DOHH2 (cell line): ENCODE measurements at regions not wholly inside any gene's neighbourhood (a gene's known extent, or its start where the extent isn't known, plus 50 kb on each side); places are given as distances from the start of the nearest gene placed in this dataset.

ENCODE experiments used
- H3F3A ChIP-seq: fragments of 200-600 bp; sonication (generic), shearing (Covaris generic); 2 replicates; pipeline ENCODE4 v1.6.0; 2016; ENCODE audit warnings: antibody characterized with exemption, mild to moderate bottlenecking; ENCODE audit not compliant: control insufficient read depth, insufficient read depth
- H3K27ac ChIP-seq: fragments of 200-600 bp; sonication (generic); 2 replicates; pipeline ENCODE4 v1.5.1; 2014; ENCODE audit warnings: low read depth, mild to moderate bottlenecking, low read length, moderate library complexity
- H3K27me3 ChIP-seq: fragments of 200-600 bp; sonication (generic); 2 replicates; pipeline ENCODE4 v1.6.1; 2014; ENCODE audit warnings: mild to moderate bottlenecking, low read length, mixed read lengths; ENCODE audit not compliant: control insufficient read depth
- H3K36me3 ChIP-seq: fragments of 200-600 bp; sonication (generic); 2 replicates; pipeline ENCODE4 v1.6.1; 2014; ENCODE audit warnings: mild to moderate bottlenecking, low read length, moderate library complexity, mixed read lengths; ENCODE audit not compliant: control insufficient read depth
- H3K4me1 ChIP-seq: fragments of 200-600 bp; sonication (generic); 2 replicates; pipeline ENCODE4 v1.6.1; 2014; ENCODE audit warnings: mild to moderate bottlenecking, low read length, mixed read lengths; ENCODE audit not compliant: control insufficient read depth
- H3K4me2 ChIP-seq: fragments of 200-600 bp; sonication (generic); 2 replicates; pipeline ENCODE4 v1.6.0; 2014; ENCODE audit warnings: mild to moderate bottlenecking, low read length, moderate library complexity
- H3K4me3 ChIP-seq: fragments of 200-600 bp; sonication (generic); 2 replicates; pipeline ENCODE4 v1.5.1; 2014; ENCODE audit warnings: mild to moderate bottlenecking, low read length, mixed read lengths
- H3K79me2 ChIP-seq: fragments of 200-600 bp; sonication (generic); 2 replicates; pipeline ENCODE4 v1.6.1; 2014; ENCODE audit warnings: mild to moderate bottlenecking, low read length, mixed read lengths; ENCODE audit not compliant: control insufficient read depth
- H3K9me2 ChIP-seq: fragments of 200-600 bp; sonication (generic); replicated peaks from 2 replicates; pipeline ENCODE4 v1.6.1; 2014; ENCODE audit warnings: mild to moderate bottlenecking, low read length, mixed read lengths; ENCODE audit not compliant: control insufficient read depth
- H3K9me3 ChIP-seq: fragments of 200-600 bp; sonication (generic); 2 replicates; pipeline ENCODE4 v1.6.1; 2014; ENCODE audit warnings: antibody characterized with exemption, low read length, mixed read lengths; ENCODE audit not compliant: control insufficient read depth, insufficient read depth
- H4K20me1 ChIP-seq: fragments of 200-600 bp; sonication (generic); 2 replicates; pipeline ENCODE4 v1.6.0; 2014; ENCODE audit warnings: low read depth, mild to moderate bottlenecking, antibody characterized with exemption, low read length, moderate library complexity; ENCODE audit not compliant: control insufficient read depth, insufficient read depth
- EZH2phosphoT487 ChIP-seq: fragments of 200-600 bp; sonication (generic); IDR thresholded peaks from 2 replicates; pipeline ENCODE4 v1.6.1; 2017; ENCODE audit warnings: borderline replicate concordance, mild to moderate bottlenecking, antibody characterized with exemption, low read length, moderate library complexity, mixed read lengths
- TF ChIP-seq, protein P1 (sequence below): fragments of 200-600 bp; sonication (generic); IDR thresholded peaks from one replicate; pipeline ENCODE4 v1.5.1; 2014; ENCODE audit warnings: antibody characterized with exemption, mild to moderate bottlenecking, low read depth, low read length; ENCODE audit not compliant: poor library complexity, severe bottlenecking

DNA sequence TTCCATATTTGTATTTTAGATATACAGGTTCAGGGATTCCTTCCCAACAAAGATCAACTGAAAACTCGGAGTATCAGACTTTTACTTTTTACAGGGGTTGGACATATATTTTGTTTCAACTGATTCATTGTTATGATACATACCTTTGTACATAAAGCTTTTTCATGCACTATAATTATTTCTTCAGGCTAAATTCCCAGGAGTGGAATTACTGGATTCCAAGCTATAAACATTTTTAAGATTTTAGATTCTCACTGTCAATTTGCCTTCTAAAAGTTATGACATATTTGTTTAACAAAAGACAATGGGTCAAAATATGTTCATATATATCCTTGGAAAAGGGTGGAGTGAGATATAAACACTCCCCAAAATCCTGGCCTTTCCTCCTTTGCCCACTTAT, 449.0 kb downstream of the PDCD6IP start:
- Histone ChIP-seq H3K9me3 (no peaks in the 10 kb centered on the region), H3K36me3 (no peaks in the 10 kb centered on the region), H3K4me2 (no peak overlapping the region), H3K27me3 (no peaks in the 10 kb centered on the region), H3K27ac (no peak overlapping the region), H3K4me1 (no peaks in the 10 kb centered on the region; the same call in 1 of the 2 replicates), H4K20me1 (no peaks in the 10 kb centered on the region), H3F3A (no peaks in the 10 kb centered on the region), H3K9me2 (no peaks in the 10 kb centered on the region), H3K4me3 (no peak overlapping the region), H3K79me2 (no peaks in the 10 kb centered on the region)
- TF ChIP-seq, protein P1, sequence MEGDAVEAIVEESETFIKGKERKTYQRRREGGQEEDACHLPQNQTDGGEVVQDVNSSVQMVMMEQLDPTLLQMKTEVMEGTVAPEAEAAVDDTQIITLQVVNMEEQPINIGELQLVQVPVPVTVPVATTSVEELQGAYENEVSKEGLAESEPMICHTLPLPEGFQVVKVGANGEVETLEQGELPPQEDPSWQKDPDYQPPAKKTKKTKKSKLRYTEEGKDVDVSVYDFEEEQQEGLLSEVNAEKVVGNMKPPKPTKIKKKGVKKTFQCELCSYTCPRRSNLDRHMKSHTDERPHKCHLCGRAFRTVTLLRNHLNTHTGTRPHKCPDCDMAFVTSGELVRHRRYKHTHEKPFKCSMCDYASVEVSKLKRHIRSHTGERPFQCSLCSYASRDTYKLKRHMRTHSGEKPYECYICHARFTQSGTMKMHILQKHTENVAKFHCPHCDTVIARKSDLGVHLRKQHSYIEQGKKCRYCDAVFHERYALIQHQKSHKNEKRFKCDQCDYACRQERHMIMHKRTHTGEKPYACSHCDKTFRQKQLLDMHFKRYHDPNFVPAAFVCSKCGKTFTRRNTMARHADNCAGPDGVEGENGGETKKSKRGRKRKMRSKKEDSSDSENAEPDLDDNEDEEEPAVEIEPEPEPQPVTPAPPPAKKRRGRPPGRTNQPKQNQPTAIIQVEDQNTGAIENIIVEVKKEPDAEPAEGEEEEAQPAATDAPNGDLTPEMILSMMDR: no peak
- TF ChIP-seq EZH2phosphoT487: no peak

GRCh38 chr3:34248352-34248751, 449.9 kb downstream of the PDCD6IP start:
- Histone ChIP-seq H3K36me3 (no peaks in the 10 kb centered on the region), H4K20me1 (no peaks in the 10 kb centered on the region), H3K9me2 (no peaks in the 10 kb centered on the region), H3K4me1 (no peaks in the 10 kb centered on the region; the same call in 1 of the 2 replicates), H3K9me3 (no peaks in the 10 kb centered on the region), H3K79me2 (no peaks in the 10 kb centered on the region), H3K27me3 (no peaks in the 10 kb centered on the region), H3K4me3 (no peak overlapping the region), H3F3A (no peaks in the 10 kb centered on the region), H3K4me2 (no peak overlapping the region), H3K27ac (no peak overlapping the region)
- TF ChIP-seq, protein P1: no peak
- no peak for TF ChIP-seq EZH2phosphoT487

- no peaks in the 10 kb centered on the region for H3K9me3 ChIP-seq
Observed at GRCh38 chr3:34254285-34254684, 455.9 kb downstream of the PDCD6IP start.

More at GRCh38 chr3:34254285-34254684, 455.9 kb downstream of the PDCD6IP start:
- Histone ChIP-seq H3K79me2 (no peaks in the 10 kb centered on the region), H3K9me2 (no peaks in the 10 kb centered on the region), H3K36me3 (no peaks in the 10 kb centered on the region), H3F3A (no peaks in the 10 kb centered on the region), H3K27ac (no peak overlapping the region), H3K27me3 (no peaks in the 10 kb centered on the region), H3K4me1 (no peaks in the 10 kb centered on the region), H3K4me2 (no peak overlapping the region), H4K20me1 (no peaks in the 10 kb centered on the region), H3K4me3 (no peak overlapping the region)
- TF ChIP-seq, protein P1: no peak
- no peak for TF ChIP-seq EZH2phosphoT487
